T-cell (primary cell): ENCODE measurements at regions not wholly inside any gene's neighbourhood (a gene's known extent, or its start where the extent isn't known, plus 50 kb on each side); places are given as distances from the start of the nearest gene placed in this dataset.

ENCODE experiments used
- ATAC-seq, 4 experiments: fragments of 200-7000 bp in 3 of 4; fragments of 150-1000 bp in 1 of 4; cut with Tn5 transposase; replicated peaks in 1 of 4; 1 replicate in 3 of 4; 2 replicates in 1 of 4; pipeline ENCODE4 v1.10.0; 2021; ENCODE audit warnings: moderate library complexity in 3 of 4, mild to moderate bottlenecking in 2 of 4, moderate number of reproducible peaks in 1 of 4
- CTCF ChIA-PET, 2 donors: fragments of 300-600 bp; sonication (Branson Sonifier 250); formaldehyde crosslinking; loops; one replicate each; lab custom pipeline; 2022; ENCODE audit warnings: antibody characterized with exemption in 2 of 2; lab: Charles Lee
- POLR2A ChIA-PET, 2 donors: fragments of 300-600 bp; sonication (Branson Sonifier 250); formaldehyde crosslinking; loops; one replicate each; lab custom pipeline; 2022; ENCODE audit warnings: antibody characterized with exemption in 2 of 2; lab: Charles Lee
- DNase-seq, 35 experiments: peaks; one replicate each; pipeline versions ENCODE4 v3.0.0 to v3.0.0-alpha.2; 2013 to 2023
- H3K27ac ChIP-seq: one replicate; pipeline ENCODE4 v1.5.1; 2013; ENCODE audit warnings: low read length
- H3K27me3 ChIP-seq, 2 experiments: replicated peaks in 1 of 2; 1 replicate in 1 of 2; 2 replicates in 1 of 2; pipeline versions ENCODE4 v1.6.1 to v1.7.0; 2013; ENCODE audit warnings: low read length in 1 of 2, mixed read lengths in 1 of 2; ENCODE audit not compliant: control insufficient read depth in 2 of 2, insufficient read depth in 2 of 2; ENCODE audit errors: extremely low read depth in 1 of 2
- H3K36me3 ChIP-seq, 2 donors: 1 replicate in 1 of 2; 2 replicates in 1 of 2; pipeline versions ENCODE4 v1.6.1 to v1.7.0; 2013; ENCODE audit warnings: low read length in 1 of 2; ENCODE audit not compliant: control insufficient read depth in 2 of 2, insufficient read depth in 1 of 2; ENCODE audit errors: extremely low read depth in 1 of 2
- H3K4me1 ChIP-seq, 2 experiments: 1 replicate in 1 of 2; 2 replicates in 1 of 2; pipeline versions ENCODE4 v1.6.1 to v1.7.0; 2013; ENCODE audit warnings: low read length in 2 of 2, mixed read lengths in 1 of 2; ENCODE audit not compliant: insufficient read depth in 2 of 2, control insufficient read depth in 1 of 2; ENCODE audit errors: extremely low read depth in 1 of 2
- H3K4me3 ChIP-seq, 2 donors: 1 replicate in 1 of 2; 2 replicates in 1 of 2; pipeline versions ENCODE4 v1.5.1 to v1.7.0; 2013; ENCODE audit warnings: mild to moderate bottlenecking in 2 of 2, low read length in 1 of 2, moderate library complexity in 1 of 2; ENCODE audit not compliant: control insufficient read depth in 1 of 2; ENCODE audit errors: extremely low read depth in 1 of 2
- H3K9me3 ChIP-seq: 2 replicates; pipeline ENCODE4 v1.7.0; 2013
- H3K27ac Mint-ChIP-seq, 2 donors: one replicate each; pipeline ENCODE4 v1.8.0; 2020 to 2021; ENCODE audit warnings: mild to moderate bottlenecking in 2 of 2, mixed read lengths in 2 of 2
- H3K27me3 Mint-ChIP-seq, 2 donors: one replicate each; pipeline ENCODE4 v1.8.0; 2021 to 2022; ENCODE audit warnings: mixed read lengths in 2 of 2
- H3K36me3 Mint-ChIP-seq: one replicate; pipeline ENCODE4 v1.8.0; 2021; ENCODE audit warnings: mixed read lengths
- H3K4me1 Mint-ChIP-seq, 3 donors: one replicate each; pipeline ENCODE4 v1.8.0; 2020 to 2022; ENCODE audit warnings: mixed read lengths in 3 of 3, mild to moderate bottlenecking in 1 of 3
- H3K4me3 Mint-ChIP-seq, 3 donors: one replicate each; pipeline ENCODE4 v1.8.0; 2020 to 2022; ENCODE audit warnings: mild to moderate bottlenecking in 3 of 3, mixed read lengths in 3 of 3, moderate library complexity in 3 of 3
- H3K9me3 Mint-ChIP-seq, 3 donors: one replicate each; pipeline ENCODE4 v1.8.0; 2020 to 2022; ENCODE audit warnings: mixed read lengths in 3 of 3
- WGBS: methylation state at CpG from one replicate; pipeline ENCODE4 v1.1.5; 2013; ENCODE audit warnings: missing lambda C conversion rate; ENCODE audit not compliant: insufficient coverage; 5-methylcytosine and 5-hydroxymethylcytosine counted together

DNA sequence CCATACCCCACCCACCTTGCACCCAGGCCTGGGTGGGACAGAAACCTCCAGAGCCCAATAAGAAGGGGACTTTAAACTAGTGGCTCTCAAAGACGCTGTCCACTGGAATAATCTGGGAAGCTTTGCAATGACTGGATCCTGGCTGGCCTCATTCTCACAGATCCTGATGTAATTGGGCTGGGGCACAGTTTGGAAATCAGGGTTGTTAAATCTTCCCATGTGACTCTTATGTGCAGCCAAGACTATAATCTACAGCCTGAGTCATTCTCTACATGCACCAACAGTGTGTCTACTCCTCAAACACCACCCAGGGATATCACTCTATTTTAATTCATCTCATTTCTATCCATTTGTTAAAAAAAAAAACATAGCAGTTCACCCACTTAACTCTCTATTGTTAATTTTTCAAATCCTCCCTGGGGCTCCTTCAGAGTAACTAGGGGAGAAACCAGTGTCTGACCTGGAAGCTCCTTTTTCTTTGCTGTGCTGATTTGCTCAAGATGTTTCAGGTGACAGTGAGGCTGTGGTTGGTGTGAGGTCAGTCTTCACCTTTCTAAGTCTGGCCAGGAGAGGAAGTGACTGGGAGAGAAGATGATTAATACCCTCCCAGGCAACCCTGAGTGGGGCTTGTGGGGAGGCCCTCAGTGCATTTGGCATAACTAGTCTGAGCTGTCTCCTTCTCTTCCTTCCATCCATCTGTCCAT is 211.6 kb upstream of the SFSWAP start:
- H3K27me3 Mint-ChIP-seq, result no peaks in the 10 kb centered on the region
- CTCF ChIA-PET, result no interaction called here

DNA sequence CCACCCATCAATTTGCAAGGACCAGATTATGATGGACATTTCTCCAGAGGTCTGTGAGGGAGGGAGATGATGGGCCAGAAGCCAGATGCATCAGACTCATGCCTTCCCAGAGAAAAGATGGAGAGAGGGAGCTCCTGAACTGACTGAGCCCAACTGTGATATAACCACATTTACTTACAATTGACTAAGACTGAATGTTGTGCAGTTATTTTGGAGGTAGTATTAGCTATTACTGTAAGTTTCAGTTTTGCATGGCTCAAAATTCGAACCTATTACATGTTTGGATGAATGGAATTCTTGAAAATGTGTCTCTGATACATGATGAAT is 211.1 kb upstream of the SFSWAP start:
- H3K27ac Mint-ChIP-seq, result no peak overlapping the region
- Histone ChIP-seq H3K36me3 (no peaks in the 10 kb centered on the region), H3K27me3 (no peaks in the 10 kb centered on the region), H3K4me1 (no peaks in the 10 kb centered on the region), H3K4me3 (no peak overlapping the region), H3K27ac (no peak overlapping the region), H3K9me3 (no peaks in the 10 kb centered on the region)
- POLR2A ChIA-PET, result no interaction called here
- no peaks in the 10 kb centered on the region for H3K4me1 Mint-ChIP-seq
- no peaks in the 10 kb centered on the region for H3K36me3 Mint-ChIP-seq
- H3K27me3 Mint-ChIP-seq, result no peaks in the 10 kb centered on the region
- no peak for ATAC-seq
- 73% methylated on average over 1 of the region's 1 CpG for WGBS
- H3K9me3 Mint-ChIP-seq, result no peaks in the 10 kb centered on the region
- no peak for DNase-seq
- H3K4me3 Mint-ChIP-seq, result no peak overlapping the region
- CTCF ChIA-PET, result no interaction called here

More for the DNA sequence above, 211.6 kb upstream of the SFSWAP start:
- 88% methylated on average over 1 of the region's 1 CpG for WGBS
- Mint-ChIP-seq H3K36me3 (no peaks in the 10 kb centered on the region), H3K4me1 (no peaks in the 10 kb centered on the region), H3K4me3 (no peak overlapping the region), H3K9me3 (no peaks in the 10 kb centered on the region), H3K27ac (no peak overlapping the region)
- H3K27me3 ChIP-seq, result no peaks in the 10 kb centered on the region
- no peaks in the 10 kb centered on the region for H3K4me1 ChIP-seq
- H3K36me3 ChIP-seq, result no peaks in the 10 kb centered on the region
- POLR2A ChIA-PET, result no interaction called here
- H3K4me3 ChIP-seq, result no peak overlapping the region
- no peaks in the 10 kb centered on the region for H3K9me3 ChIP-seq
- no peak overlapping the region for H3K27ac ChIP-seq
- ATAC-seq (no peak), DNase-seq (no peak)

DNA sequence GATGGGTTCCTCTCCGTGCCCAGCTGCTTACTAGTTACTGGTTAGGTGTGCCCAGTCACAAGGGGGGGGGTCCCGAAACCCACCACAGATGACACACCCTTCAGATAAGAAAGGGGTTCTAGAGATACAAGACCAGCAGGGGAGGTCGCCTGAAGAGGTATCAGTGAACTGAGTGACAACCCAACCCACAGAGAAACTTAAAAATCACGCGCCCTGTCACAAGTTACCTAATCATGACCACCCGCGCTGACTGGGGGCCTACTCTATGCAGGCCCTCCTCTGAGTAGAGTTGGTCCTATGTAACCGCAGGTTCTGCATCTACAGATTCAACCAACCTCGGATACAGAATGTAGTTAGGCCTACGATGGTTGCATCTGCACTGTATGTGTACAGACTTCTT is 210.3 kb upstream of the SFSWAP start:
- Mint-ChIP-seq H3K4me1 (no peaks in the 10 kb centered on the region), H3K36me3 (no peaks in the 10 kb centered on the region), H3K27me3 (no peaks in the 10 kb centered on the region), H3K27ac (no peak overlapping the region), H3K9me3 (no peaks in the 10 kb centered on the region), H3K4me3 (no peak overlapping the region)
- no peak for DNase-seq
- WGBS, result 74% methylated on average over 6 of the region's 10 CpGs
- no peaks in the 10 kb centered on the region for H3K4me1 ChIP-seq
- POLR2A ChIA-PET, result no interaction called here
- peaks cover 0 to 2% of the 10 kb centered on the region in 2 experiments for H3K27me3 ChIP-seq
- no peak overlapping the region for H3K4me3 ChIP-seq
- CTCF ChIA-PET, result no interaction called here
- H3K36me3 ChIP-seq, result no peaks in the 10 kb centered on the region
- H3K27ac ChIP-seq, result no peak overlapping the region
- no peaks in the 10 kb centered on the region for H3K9me3 ChIP-seq
- no peak for ATAC-seq

DNA sequence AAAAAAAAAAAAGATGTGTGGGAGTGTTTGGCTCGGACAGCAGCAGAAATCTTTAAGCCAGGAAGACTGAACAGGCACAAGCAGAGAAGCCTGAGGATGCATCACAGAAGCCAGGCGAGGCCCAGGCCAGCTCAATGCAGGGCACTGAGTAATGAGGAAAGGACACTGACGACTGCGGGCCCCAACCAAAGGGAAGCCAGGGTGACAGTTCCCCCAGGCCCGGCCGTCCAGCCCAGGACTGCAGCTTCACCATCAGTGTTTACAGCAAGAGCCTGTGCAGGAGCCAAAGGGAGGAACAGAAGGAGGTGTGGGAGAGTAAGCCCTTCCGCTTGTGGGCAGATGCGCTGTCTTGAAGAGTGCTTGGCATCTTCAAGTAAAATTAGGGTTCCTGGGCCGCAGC is 205.3 kb upstream of the SFSWAP start:
- H3K4me3 Mint-ChIP-seq, result no peak overlapping the region
- H3K27ac ChIP-seq, result no peak overlapping the region
- H3K9me3 ChIP-seq, result no peaks in the 10 kb centered on the region
- H3K27me3 ChIP-seq, result peaks cover 0 to 11% of the 10 kb centered on the region in 2 experiments
- DNase-seq (no peak), ATAC-seq (no peak)
- peaks cover 0 to 5% (median 0%) of the 10 kb centered on the region in 3 donors for H3K4me1 Mint-ChIP-seq
- WGBS, result 59% methylated on average over 9 of the region's 9 CpGs
- no peaks in the 10 kb centered on the region for H3K9me3 Mint-ChIP-seq
- peaks cover 3 to 5% of the 10 kb centered on the region in 2 donors for H3K27me3 Mint-ChIP-seq
- ChIA-PET CTCF (no interaction called here), POLR2A (no interaction called here)
- H3K36me3 Mint-ChIP-seq, result no peaks in the 10 kb centered on the region
- H3K4me1 ChIP-seq, result peaks cover 0 to 4% of the 10 kb centered on the region in 2 experiments
- no peaks in the 10 kb centered on the region for H3K36me3 ChIP-seq
- H3K4me3 ChIP-seq, result no peak overlapping the region
- H3K27ac Mint-ChIP-seq, result no peak overlapping the region

DNA sequence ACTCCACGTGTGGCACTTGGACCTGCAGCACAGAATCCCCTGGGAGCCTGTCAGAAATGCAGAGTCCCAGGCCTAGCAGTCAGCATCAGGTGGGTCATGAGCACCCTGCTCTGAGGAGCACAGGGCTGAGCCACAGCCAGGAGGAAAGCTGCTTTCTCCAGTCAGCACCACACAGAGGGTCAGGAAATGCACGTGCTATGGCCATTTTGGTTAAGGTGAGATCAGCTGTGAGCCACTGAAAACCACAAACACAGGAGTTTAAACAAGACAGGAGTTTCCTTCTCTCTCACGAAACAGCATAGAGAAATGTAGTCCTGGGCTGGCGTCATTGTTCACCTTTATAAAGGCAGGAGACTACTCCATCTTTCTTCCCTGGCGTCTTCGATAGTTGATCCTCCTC is 204.5 kb upstream of the SFSWAP start:
- no peaks in the 10 kb centered on the region for H3K9me3 Mint-ChIP-seq
- peaks cover 3 to 5% of the 10 kb centered on the region in 2 donors for H3K27me3 Mint-ChIP-seq
- H3K4me1 Mint-ChIP-seq, result peaks cover 5 to 11% (median 8%) of the 10 kb centered on the region in 3 donors
- Histone ChIP-seq H3K4me3 (no peak overlapping the region), H3K36me3 (no peaks in the 10 kb centered on the region), H3K27me3 (peaks cover 0 to 11% of the 10 kb centered on the region in 2 experiments), H3K27ac (no peak overlapping the region), H3K4me1 (peaks cover 7 to 13% of the 10 kb centered on the region in 2 experiments), H3K9me3 (no peaks in the 10 kb centered on the region)
- no peaks in the 10 kb centered on the region for H3K36me3 Mint-ChIP-seq
- ChIA-PET POLR2A (no interaction called here), CTCF (no interaction called here)
- H3K4me3 Mint-ChIP-seq, result no peak overlapping the region
- DNase-seq (no peak), ATAC-seq (no peak)
- no peak overlapping the region for H3K27ac Mint-ChIP-seq
- WGBS, result 60% methylated on average over 6 of the region's 6 CpGs

DNA sequence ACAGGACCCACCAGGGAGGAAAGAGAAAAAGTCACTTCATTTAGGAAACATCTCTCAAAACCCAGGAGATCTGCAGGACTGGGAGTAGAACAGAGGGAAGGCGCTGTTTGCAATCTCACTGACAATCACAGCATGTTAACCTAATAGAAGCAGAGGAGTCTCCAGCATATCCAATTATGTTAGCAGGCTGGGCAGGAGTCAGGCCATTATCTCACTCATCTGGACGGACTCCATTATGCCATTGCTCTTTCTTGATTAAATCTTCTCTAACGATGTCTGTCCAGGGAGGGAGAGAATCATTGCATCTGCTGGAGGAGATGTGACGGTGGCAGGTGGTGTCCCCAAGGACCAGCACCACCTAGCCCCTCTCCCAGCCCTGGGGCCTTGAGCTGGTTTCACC is 203.8 kb upstream of the SFSWAP start:
- no peak overlapping the region for H3K27ac ChIP-seq
- no peaks in the 10 kb centered on the region for H3K9me3 Mint-ChIP-seq
- no peak overlapping the region for H3K27ac Mint-ChIP-seq
- ChIA-PET POLR2A (no interaction called here), CTCF (no interaction called here)
- WGBS, result 83% methylated on average over 1 of the region's 4 CpGs
- H3K9me3 ChIP-seq, result no peaks in the 10 kb centered on the region
- H3K36me3 ChIP-seq, result no peaks in the 10 kb centered on the region
- ATAC-seq, result no peak
- no peak overlapping the region for H3K4me3 ChIP-seq
- no peak overlapping the region for H3K4me3 Mint-ChIP-seq
- H3K36me3 Mint-ChIP-seq, result no peaks in the 10 kb centered on the region
- no peak for DNase-seq
- peaks cover 0 to 11% of the 10 kb centered on the region in 2 experiments for H3K27me3 ChIP-seq
- peaks cover 3 to 5% of the 10 kb centered on the region in 2 donors for H3K27me3 Mint-ChIP-seq
- peaks cover 11 to 15% (median 14%) of the 10 kb centered on the region in 3 donors for H3K4me1 Mint-ChIP-seq
- peaks cover 10 to 19% of the 10 kb centered on the region in 2 experiments for H3K4me1 ChIP-seq
